Thyroid gland (tissue), 4 donors: ENCODE measurements at regions not wholly inside any gene's neighbourhood (a gene's known extent, or its start where the extent isn't known, plus 50 kb on each side); places are given as distances from the start of the nearest gene placed in this dataset.

Experiments
- DNase-seq, 2 donors: peaks; one replicate each; pipeline ENCODE4 v3.0.0-alpha.2; 2019
- H3K27ac ChIP-seq, 3 donors: fragments of 200-600 bp; sonication (generic); 1 replicate in 2 of 3; 2 replicates in 1 of 3; pipeline ENCODE4 v1.5.1; 2016 to 2019; ENCODE audit warnings: mild to moderate bottlenecking in 1 of 3, moderate library complexity in 1 of 3
- H3K27me3 ChIP-seq: fragments of 200-600 bp; sonication (generic); one replicate; pipeline ENCODE4 v1.5.1; 2019
- H3K36me3 ChIP-seq, 2 donors: fragments of 200-600 bp; sonication (generic); one replicate each; pipeline ENCODE4 v1.5.1; 2016 to 2019
- H3K4me1 ChIP-seq, 2 donors: fragments of 200-600 bp; sonication (generic); one replicate each; pipeline ENCODE4 v1.5.1; 2017 to 2019
- H3K4me3 ChIP-seq, 3 donors: fragments of 200-600 bp; sonication (generic); replicated peaks in 1 of 3; 1 replicate in 2 of 3; 2 replicates in 1 of 3; pipeline ENCODE4 v1.5.1; 2016; ENCODE audit warnings: mild to moderate bottlenecking in 1 of 3
- H3K9me3 ChIP-seq: fragments of 200-600 bp; sonication (generic); one replicate; pipeline ENCODE4 v1.5.1; 2017
- POLR2A ChIP-seq, 2 donors: fragments of 450-650 bp; IDR thresholded peaks; one replicate each; pipeline ENCODE4 v1.6.1; 2017; ENCODE audit warnings: antibody characterized with exemption in 2 of 2, mild to moderate bottlenecking in 2 of 2, moderate library complexity in 1 of 2
- WGBS, 2 donors: methylation state at CpG; one replicate each; pipeline ENCODE4 v1.1.5; 2017; 5-methylcytosine and 5-hydroxymethylcytosine counted together
- intact Hi-C: fragments of 100-400 bp; cut with DNase I; formaldehyde crosslinking; loops from one replicate; pipeline ENCODE4 v1.15.1; 2023
- TF ChIP-seq, protein P1 (sequence below), 6 experiments: fragments of 200-600 bp in 3 of 6; fragments of 450-650 bp in 3 of 6; sonication (generic) in 3 of 6; IDR thresholded peaks; one replicate each; pipeline ENCODE4 v1.5.1; 2016 to 2019; ENCODE audit warnings: antibody characterized with exemption in 6 of 6, mild to moderate bottlenecking in 2 of 6, inconsistent platforms in 1 of 6, moderate library complexity in 1 of 6

DNA sequence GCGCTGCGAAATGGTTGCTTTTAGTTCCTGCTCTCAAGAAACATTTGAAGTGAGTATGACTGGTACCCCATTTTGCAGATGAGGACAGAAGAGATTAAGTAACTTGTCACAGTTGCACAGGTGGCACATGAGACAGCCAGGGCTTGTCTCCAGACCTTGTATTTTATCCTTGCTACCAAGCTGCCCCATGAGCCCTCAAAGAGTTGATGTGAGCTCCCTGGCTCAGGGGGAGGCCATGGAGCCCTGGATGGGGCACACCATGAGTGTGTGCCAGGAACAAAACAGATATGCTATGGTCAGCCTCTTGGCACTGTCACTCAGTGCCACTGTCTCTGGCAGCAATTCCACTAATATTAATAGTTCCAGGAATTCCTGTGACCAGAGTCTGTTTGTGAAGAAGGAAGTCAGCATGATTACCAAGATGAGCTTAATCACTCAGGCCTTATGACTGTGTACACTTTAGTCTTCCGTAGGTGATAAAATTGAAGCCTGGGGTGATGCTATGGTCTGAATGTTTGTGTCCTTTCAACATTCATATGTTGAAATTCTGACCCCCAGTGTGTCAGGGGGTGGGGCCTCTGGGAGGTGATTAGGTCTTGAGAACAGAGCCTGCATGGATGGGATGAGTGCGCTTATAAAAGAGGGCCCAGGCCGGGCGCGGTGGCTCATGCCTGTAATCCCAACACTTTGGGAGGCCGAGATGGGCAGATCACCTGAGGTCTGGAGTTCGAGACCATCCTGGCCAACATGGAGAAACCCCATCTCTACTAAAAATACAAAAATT is 806.8 kb downstream of the AACS start:
- Histone ChIP-seq H3K36me3 (no peaks in the 10 kb centered on the region), H3K27me3 (no peaks in the 10 kb centered on the region), H3K9me3 (no peaks in the 10 kb centered on the region), H3K27ac (no peak overlapping the region), H3K4me1 (no peaks in the 10 kb centered on the region), H3K4me3 (no peak overlapping the region)
- WGBS, 2 donors: 89 to 95% methylated on average over 9 of the region's 9 CpGs
- no peak for DNase-seq
- TF ChIP-seq, protein P1, sequence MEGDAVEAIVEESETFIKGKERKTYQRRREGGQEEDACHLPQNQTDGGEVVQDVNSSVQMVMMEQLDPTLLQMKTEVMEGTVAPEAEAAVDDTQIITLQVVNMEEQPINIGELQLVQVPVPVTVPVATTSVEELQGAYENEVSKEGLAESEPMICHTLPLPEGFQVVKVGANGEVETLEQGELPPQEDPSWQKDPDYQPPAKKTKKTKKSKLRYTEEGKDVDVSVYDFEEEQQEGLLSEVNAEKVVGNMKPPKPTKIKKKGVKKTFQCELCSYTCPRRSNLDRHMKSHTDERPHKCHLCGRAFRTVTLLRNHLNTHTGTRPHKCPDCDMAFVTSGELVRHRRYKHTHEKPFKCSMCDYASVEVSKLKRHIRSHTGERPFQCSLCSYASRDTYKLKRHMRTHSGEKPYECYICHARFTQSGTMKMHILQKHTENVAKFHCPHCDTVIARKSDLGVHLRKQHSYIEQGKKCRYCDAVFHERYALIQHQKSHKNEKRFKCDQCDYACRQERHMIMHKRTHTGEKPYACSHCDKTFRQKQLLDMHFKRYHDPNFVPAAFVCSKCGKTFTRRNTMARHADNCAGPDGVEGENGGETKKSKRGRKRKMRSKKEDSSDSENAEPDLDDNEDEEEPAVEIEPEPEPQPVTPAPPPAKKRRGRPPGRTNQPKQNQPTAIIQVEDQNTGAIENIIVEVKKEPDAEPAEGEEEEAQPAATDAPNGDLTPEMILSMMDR (IDR thresholded peaks at IDR 0.05): no peak
- TF ChIP-seq POLR2A (IDR thresholded peaks at IDR 0.05): no peak
- intact Hi-C loops: no loop called here

DNA sequence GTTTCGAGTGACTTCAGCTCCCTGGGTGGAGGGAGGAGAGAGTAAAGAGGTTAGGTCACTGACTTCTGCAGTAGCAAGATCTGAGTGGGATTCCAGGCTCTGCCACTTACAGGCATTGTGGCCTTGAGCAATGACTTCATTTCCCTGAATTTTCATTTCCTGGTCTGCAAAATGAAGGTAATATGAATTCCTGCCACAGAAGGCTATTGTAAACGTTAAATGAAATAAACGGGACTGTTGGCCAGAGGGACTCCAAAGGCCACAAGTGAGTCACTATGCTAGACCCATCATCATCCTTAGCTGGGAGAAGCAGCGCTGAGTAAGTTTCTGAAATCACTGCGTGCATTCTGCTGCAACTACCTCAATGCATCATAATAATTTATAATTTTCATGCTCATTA is 807.8 kb downstream of the AACS start:
- intact Hi-C loops: no loop called here
- no peaks in the 10 kb centered on the region for H3K9me3 ChIP-seq
- no peak for TF ChIP-seq POLR2A (IDR thresholded peaks at IDR 0.05)
- TF ChIP-seq, protein P1 (IDR thresholded peaks at IDR 0.05): no peak
- H3K4me3 ChIP-seq: no peak overlapping the region
- no peak overlapping the region for H3K27ac ChIP-seq
- H3K36me3 ChIP-seq: no peaks in the 10 kb centered on the region
- DNase-seq: no peak
- no peaks in the 10 kb centered on the region for H3K27me3 ChIP-seq
- H3K4me1 ChIP-seq: no peaks in the 10 kb centered on the region
- WGBS, 2 donors: 69 to 79% methylated on average over 5 of the region's 5 CpGs

DNA sequence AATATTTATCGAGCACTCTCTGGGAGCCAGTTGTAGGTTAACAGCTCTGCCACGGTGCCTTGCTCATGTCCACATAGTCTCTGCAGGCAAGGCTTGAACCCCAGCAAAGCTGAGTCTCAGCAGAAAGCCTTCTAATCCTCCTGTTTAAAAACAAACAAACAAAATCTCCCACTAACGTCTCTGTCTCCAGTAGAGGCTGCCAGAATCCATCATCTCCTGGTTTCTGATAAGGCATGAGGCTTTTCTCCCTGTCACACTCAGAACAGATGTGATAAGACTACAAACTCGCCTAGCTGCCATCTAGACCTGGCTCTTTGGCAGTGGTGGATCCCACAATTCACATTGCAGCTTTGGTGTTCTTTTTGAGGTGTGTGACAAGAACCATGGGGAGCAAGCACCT is 813.2 kb downstream of the AACS start:
- H3K9me3 ChIP-seq: no peaks in the 10 kb centered on the region
- no peak for DNase-seq
- no peak overlapping the region for H3K4me3 ChIP-seq
- H3K36me3 ChIP-seq: no peaks in the 10 kb centered on the region
- no peak for TF ChIP-seq POLR2A (IDR thresholded peaks at IDR 0.05)
- TF ChIP-seq, protein P1 (IDR thresholded peaks at IDR 0.05): no peak
- H3K4me1 ChIP-seq: no peaks in the 10 kb centered on the region
- intact Hi-C loops: no loop called here
- no peaks in the 10 kb centered on the region for H3K27me3 ChIP-seq
- 31 to 33% methylated on average over 4 of the region's 4 CpGs for WGBS, 2 donors
- no peak overlapping the region for H3K27ac ChIP-seq

DNA sequence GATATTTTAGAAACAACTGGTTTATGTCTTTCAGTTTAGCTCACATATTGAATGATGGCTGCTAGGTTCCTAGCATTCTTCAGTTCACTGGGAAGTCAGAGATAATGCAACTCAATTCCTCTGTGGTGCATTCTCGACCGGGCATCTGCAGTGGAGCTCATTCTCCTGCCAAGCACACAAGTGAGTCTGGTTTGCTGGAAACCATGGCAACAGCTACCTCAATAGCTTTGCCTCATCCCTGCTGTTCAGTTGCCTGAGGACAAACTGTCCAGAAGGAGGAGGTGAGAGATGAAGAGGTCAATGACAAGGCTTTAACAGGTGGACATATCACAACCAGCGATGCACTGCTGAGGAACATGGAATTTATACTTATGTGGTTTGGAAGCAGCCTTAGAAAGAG is 816.9 kb downstream of the AACS start:
- WGBS, 2 donors: 39 to 55% methylated on average over 3 of the region's 3 CpGs
- Histone ChIP-seq H3K36me3 (no peaks in the 10 kb centered on the region), H3K9me3 (no peaks in the 10 kb centered on the region), H3K4me1 (no peaks in the 10 kb centered on the region), H3K27me3 (no peaks in the 10 kb centered on the region), H3K4me3 (no peak overlapping the region), H3K27ac (no peak overlapping the region)
- TF ChIP-seq POLR2A (IDR thresholded peaks at IDR 0.05): no peak
- TF ChIP-seq, protein P1 (IDR thresholded peaks at IDR 0.05): no peak
- no peak for DNase-seq
- intact Hi-C loops: no loop called here

DNA sequence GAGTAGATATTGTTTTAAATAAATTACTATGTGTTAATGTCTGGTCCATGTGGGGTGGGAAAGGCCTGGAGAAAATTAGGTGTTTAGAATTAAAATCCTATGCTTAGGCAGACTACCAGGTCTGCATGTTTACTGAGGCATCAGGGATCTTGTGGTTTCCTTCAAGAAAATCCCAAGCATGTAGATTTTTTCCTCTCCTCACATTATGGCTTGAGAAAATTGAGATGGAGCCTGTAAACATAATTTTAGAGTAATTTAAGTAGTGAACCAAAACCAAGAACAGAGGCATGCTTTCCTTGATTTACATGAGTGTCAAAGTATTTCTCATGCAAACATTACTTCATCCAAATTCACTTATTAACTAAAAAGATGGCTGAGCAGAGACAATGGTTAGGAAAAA is 823.7 kb downstream of the AACS start:
- no peak for TF ChIP-seq POLR2A (IDR thresholded peaks at IDR 0.05)
- TF ChIP-seq, protein P1 (IDR thresholded peaks at IDR 0.05): no peak
- intact Hi-C loops: no loop called here
- Histone ChIP-seq H3K4me3 (no peak overlapping the region), H3K27me3 (no peaks in the 10 kb centered on the region), H3K27ac (no peak overlapping the region), H3K4me1 (no peaks in the 10 kb centered on the region), H3K9me3 (no peaks in the 10 kb centered on the region), H3K36me3 (no peaks in the 10 kb centered on the region)
- no peak for DNase-seq
